ENCODE measurements at regions not wholly inside any gene's neighbourhood (a gene's known extent, or its start where the extent isn't known, plus 50 kb on each side); places are given as distances from the start of the nearest gene placed in this dataset.

- DNase-seq (ENCODE audit: low spot score) (no peak), ATAC-seq (ENCODE audit: low FRiP score) (no peak)
Measured at GRCh38 chr10:123316776-123317175, 162.6 kb downstream of the BUB3 start.

GRCh38 chr10:123318516-123318915, 164.3 kb downstream of the BUB3 start:
- DNase-seq (ENCODE audit: low spot score) (no peak), ATAC-seq (ENCODE audit: low FRiP score) (no peak)
- TF ChIP-seq, protein P1, sequence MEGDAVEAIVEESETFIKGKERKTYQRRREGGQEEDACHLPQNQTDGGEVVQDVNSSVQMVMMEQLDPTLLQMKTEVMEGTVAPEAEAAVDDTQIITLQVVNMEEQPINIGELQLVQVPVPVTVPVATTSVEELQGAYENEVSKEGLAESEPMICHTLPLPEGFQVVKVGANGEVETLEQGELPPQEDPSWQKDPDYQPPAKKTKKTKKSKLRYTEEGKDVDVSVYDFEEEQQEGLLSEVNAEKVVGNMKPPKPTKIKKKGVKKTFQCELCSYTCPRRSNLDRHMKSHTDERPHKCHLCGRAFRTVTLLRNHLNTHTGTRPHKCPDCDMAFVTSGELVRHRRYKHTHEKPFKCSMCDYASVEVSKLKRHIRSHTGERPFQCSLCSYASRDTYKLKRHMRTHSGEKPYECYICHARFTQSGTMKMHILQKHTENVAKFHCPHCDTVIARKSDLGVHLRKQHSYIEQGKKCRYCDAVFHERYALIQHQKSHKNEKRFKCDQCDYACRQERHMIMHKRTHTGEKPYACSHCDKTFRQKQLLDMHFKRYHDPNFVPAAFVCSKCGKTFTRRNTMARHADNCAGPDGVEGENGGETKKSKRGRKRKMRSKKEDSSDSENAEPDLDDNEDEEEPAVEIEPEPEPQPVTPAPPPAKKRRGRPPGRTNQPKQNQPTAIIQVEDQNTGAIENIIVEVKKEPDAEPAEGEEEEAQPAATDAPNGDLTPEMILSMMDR (IDR thresholded peaks at IDR 0.05): no peak

More at GRCh38 chr10:123316776-123317175, 162.6 kb downstream of the BUB3 start:
- TF ChIP-seq, protein P1 (IDR thresholded peaks at IDR 0.05): no peak

DNA sequence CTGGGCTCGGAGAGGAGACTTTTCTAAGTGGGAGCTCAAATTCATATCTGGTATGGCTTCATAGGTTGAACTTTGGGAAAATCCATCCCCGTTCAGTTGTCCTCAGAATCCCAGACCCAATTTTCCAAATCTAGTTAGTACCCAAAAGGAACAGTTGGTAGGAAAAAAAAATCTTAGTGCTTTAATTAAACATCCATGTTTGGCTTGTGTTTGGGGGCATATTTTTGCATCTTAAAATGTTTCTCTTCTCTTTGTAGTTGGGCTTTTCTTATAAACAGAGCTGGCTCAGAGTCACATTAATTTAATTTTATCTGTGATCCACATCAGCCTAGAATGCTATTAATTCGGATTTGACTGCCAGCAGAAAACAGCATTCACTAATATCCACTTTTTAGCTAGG, 165.9 kb downstream of the BUB3 start:
- TF ChIP-seq, protein P1 (IDR thresholded peaks at IDR 0.05): no peak
- DNase-seq (ENCODE audit: low spot score): no peak
- ATAC-seq (ENCODE audit: low FRiP score): no peak

DNA sequence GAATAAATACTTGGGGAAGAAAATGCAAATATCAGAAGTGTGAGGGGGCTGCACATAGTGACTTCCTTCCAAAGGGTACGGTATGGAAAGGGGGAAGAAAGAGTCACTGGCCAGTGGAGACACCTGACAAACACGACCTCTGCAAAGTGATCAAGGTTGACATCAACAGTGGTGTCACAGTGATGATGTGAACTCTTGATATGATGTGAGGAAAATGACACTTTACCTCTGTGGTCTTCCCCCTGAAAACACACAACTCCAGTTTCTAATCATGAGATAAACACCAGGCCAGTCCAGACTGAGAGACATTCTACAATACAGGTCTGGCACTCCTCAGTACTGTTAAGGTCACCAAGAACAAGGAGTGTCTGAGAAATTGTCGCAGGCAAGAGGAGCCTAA, 169.7 kb downstream of the BUB3 start:
- TF ChIP-seq, protein P1 (IDR thresholded peaks at IDR 0.05): no peak
- ATAC-seq (ENCODE audit: low FRiP score): no peak
- no peak for DNase-seq (ENCODE audit: low spot score)

DNA sequence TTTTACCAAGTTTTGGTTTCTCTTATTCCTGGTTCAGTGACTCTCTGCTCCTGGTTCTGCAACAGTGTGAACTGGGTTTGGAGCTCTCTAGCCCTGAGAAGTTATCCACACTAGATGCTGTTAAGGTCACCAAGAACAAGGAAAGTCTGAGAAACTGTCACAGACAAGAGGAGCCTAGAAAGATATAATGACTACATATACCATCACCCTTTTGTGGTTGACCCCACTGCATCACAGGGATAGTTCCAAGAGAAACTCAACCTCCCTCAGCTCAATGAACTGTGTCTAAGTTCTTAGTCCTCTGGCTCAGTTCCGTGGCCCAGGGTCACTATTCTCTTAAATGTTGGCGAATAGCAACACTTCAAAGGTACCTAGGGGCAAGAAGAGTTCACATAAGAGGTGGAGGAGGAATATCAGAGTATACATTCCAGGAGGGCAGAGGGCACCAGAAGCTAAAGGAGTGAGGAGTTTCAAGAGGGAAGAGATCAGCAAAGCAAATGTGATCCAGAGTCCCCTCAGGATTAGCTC, 171.5 kb downstream of the BUB3 start:
- TF ChIP-seq, protein P1 (IDR thresholded peaks at IDR 0.05): no peak
- ATAC-seq (ENCODE audit: low FRiP score): no peak
- no peak for DNase-seq (ENCODE audit: low spot score)

DNA sequence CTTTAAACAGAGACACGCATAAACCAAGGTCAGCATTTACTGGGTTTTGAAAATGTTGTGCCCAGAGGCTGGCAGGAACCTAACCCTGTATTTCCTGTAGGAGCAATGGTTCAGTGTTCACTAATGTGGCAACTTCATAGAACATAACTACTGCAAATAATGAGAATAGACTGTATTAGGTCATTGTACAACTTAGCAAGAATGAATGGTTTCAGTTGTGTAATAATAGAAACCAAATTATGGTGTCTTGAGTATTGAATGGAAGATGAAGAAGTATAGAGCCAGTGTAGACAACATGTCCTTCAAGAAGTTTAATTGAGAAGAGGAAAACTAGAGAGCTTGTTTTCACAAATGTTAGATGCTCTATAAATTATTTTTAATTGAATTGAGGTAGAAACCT, 172.5 kb downstream of the BUB3 start:
- TF ChIP-seq, protein P1 (IDR thresholded peaks at IDR 0.05): no peak
- no peak for DNase-seq (ENCODE audit: low spot score)

GRCh38 chr10:123327450-123327849, 173.2 kb downstream of the BUB3 start:
- no peak for DNase-seq (ENCODE audit: low spot score)
- TF ChIP-seq, protein P1 (IDR thresholded peaks at IDR 0.05): no peak
- no peak for ATAC-seq (ENCODE audit: low FRiP score)

More for the DNA sequence above, 172.5 kb downstream of the BUB3 start:
- ATAC-seq (ENCODE audit: low FRiP score): no peak

All from omental fat pad (tissue), 3 donors.